Breast epithelium (tissue), 3 donors: ENCODE measurements at regions not wholly inside any gene's neighbourhood (a gene's known extent, or its start where the extent isn't known, plus 50 kb on each side); places are given as distances from the start of the nearest gene placed in this dataset.
"Not testable (repeated sequence)": the region's sequence is repeated elsewhere in the genome, so short reads cannot be mapped to it uniquely, and the experiment has no call there.

Source experiments
- CTCF ChIP-seq, 3 donors: fragments of 450-650 bp; IDR thresholded peaks; one replicate each; pipeline ENCODE4 v1.5.1; 2016 to 2017; ENCODE audit warnings: antibody characterized with exemption in 3 of 3, mild to moderate bottlenecking in 3 of 3, moderate library complexity in 3 of 3
- POLR2A ChIP-seq: fragments of 450-650 bp; IDR thresholded peaks from one replicate; pipeline ENCODE4 v1.6.1; 2016; ENCODE audit warnings: antibody characterized with exemption, mild to moderate bottlenecking, moderate library complexity
- POLR2AphosphoS5 ChIP-seq, 3 donors: sonication (generic); formaldehyde crosslinking; IDR thresholded peaks; one replicate each; pipeline ENCODE4 v1.6.1; 2017; ENCODE audit warnings: antibody characterized with exemption in 3 of 3

GRCh38 chr10:109223533-109223932 lies 699.8 kb downstream of the XPNPEP1 start:
- not testable (repeated sequence) for TF ChIP-seq POLR2A; CTCF (IDR thresholded peaks at IDR 0.05); POLR2AphosphoS5 (IDR thresholded peaks at IDR 0.05)
